Ureter (tissue), 1 donor: ENCODE measurements at regions not wholly inside any gene's neighbourhood (a gene's known extent, or its start where the extent isn't known, plus 50 kb on each side); places are given as distances from the start of the nearest gene placed in this dataset.
"Not testable (repeated sequence)": the region's sequence is repeated elsewhere in the genome, so short reads cannot be mapped to it uniquely, and the experiment has no call there.

Source experiments
- DNase-seq: peaks from one replicate; pipeline ENCODE4 v3.0.0-alpha.2; 2020; ENCODE audit warnings: low spot score
- donor health status: DM: yes; HTN: yes; CAD: no.

DNA sequence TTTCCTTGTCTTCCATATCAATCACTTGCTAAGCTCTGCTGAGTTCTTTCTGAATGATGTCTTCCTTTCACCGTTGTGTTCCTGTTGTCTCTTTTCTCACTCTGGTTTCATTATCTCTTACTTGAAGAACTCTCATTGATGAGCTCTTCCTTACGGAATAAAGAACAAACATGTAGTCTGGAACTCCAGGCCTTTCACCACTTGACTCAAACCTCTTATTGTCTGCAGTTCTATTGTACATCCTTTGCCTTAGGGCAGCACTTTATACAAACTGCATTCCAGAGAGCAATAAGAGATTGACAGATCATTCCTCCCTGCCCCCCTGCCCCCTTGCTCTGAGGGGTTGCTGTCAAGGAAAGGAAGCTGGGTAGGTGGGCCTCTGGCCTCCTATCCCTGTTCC, 517.4 kb downstream of the TMEM135 start:
- no peak for DNase-seq

- DNase-seq = no peak
Observed at GRCh38 chr11:87548797-87549196, 511.1 kb downstream of the TMEM135 start.

- DNase-seq = no peak
Observed at GRCh38 chr11:87545858-87546257, 508.1 kb downstream of the TMEM135 start.

GRCh38 chr11:87539596-87539995, 501.9 kb downstream of the TMEM135 start:
- DNase-seq = no peak

DNA sequence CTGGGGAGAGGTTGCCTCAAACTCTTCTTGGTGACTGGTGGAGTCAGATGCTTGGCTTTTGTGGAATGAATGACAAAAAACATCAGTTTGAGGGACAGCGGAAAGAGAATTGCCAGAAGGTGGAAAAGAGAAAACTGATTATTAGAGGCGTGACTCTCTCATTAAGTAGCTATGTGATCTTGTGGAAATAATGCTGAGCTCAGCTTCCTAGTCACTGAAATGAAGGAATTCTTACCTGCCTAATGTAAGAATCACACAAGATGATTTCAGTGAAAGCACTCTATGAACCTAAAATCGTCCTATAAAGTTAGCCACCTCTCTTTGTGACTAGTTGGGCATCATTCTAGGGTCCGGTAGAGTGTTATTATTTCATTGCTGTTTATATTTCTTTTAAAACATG, 498.8 kb downstream of the TMEM135 start:
- DNase-seq = no peak

DNA sequence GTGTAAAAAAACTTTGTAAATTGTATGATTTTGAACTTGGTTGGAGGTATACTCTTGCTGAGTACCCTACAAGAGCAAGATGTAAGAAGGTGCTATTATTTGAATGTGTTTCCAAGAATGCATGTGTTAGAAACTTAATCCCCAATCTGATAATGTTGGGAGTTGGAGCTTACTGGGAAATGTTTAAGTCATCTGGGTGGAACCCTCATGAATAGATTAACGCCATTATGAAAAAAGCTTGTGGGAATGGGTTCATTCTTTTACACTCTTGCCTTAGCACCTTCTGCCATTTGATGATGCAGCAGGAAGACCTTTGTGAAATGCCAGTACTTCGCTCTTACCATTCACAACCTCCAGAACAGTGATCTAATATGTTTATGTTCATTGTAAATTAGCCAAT, 498.3 kb downstream of the TMEM135 start:
- DNase-seq = no peak

DNA sequence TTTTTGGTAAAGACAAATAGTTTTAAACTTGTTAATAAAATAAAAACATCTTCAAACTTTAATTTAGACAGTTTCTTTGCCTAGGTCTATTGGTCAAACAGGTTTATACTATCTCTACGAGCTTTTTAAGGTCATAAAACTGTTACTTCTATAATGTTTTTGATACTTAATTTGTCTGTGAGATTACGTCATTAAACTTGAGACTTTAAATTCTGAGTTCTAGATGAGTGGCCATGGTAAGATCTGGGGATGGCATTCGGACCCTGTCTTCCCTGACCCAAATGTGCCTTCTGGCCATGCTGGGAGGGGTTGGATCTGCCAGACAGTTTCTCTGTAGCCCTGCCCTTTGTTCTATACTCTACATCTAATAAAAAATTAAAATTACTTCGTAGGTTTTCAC, 497.8 kb downstream of the TMEM135 start:
- DNase-seq = no peak

GRCh38 chr11:87531835-87532234, 494.1 kb downstream of the TMEM135 start:
- not testable (repeated sequence) for DNase-seq

DNA sequence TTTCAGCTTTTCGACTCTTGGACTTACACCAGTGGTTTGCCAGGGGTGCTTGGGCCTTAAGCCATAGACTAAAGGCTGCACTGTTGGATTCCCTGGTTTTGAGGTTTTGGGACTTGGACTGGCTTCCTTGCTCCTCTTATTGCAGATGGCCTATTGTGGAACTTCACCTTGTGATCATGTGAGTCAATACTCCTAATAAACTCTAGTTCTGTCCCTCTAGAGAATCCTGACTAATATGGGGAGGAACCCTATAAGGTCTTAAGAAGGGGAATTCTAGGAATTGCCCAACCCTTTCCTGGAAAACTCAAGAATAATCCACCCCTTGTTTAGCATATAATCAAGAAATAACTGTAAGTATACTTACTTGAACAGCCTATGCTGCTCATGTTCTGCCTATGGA, 491.8 kb downstream of the TMEM135 start:
- no peak for DNase-seq

- no peak for DNase-seq
Observed at GRCh38 chr11:87528752-87529151, 491.0 kb downstream of the TMEM135 start.

DNA sequence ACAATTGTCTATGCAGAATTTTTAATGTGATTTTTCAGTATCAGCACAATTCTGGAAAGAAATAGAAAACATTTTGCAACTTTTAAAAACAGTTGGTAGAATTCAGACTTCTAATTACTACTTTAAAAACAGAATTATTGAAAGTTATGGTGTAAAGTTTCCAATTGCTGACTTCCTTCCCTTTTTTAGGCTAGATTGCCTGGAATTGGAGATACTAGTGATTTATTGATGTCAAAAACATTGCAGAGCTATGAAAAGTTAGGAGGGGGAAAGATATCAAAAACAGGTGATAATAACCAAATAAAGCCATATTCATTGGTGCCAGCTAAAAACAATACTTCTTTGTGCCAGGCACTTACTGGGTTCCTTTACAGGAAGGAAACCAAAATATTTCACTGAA, 485.5 kb downstream of the TMEM135 start:
- DNase-seq = no peak

DNA sequence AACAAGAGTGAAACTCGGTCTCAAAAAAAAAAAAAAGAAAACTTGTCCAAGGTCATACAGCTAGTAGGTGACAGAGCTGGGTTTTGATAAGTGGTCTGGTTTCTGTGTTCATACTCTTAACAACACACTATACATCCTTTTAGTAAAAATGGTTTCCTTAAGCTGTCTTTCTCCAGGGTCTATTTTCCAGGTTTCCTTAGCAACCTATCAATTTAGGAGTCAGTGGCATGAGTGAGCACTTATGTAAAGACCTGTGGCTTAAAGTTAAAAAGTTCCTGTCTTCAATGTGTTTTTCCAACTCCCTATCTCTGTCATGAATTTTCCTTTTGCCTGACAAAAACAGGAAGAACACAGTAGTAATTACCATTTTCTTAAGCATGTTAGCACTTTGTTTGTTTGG, 480.5 kb downstream of the TMEM135 start:
- DNase-seq = no peak

DNA sequence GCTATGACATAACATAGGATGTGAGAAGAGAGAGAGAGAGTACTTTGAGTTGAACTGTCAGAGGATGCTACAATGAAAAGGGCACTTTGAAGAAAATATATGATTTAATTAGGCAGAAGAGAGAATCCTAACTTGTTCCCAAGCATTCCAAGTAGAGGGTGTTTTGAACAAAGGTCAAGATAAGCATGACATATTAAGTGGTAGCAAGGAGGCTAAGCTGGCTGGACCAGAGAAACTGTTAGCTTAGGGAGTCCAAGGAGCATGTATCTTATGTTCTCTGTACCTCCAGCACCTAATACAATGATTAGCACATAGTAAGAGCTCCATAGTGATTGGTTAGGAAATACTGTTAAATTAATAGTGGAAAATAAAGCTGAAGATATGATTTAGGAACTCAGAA, 479.6 kb downstream of the TMEM135 start:
- no peak for DNase-seq

DNA sequence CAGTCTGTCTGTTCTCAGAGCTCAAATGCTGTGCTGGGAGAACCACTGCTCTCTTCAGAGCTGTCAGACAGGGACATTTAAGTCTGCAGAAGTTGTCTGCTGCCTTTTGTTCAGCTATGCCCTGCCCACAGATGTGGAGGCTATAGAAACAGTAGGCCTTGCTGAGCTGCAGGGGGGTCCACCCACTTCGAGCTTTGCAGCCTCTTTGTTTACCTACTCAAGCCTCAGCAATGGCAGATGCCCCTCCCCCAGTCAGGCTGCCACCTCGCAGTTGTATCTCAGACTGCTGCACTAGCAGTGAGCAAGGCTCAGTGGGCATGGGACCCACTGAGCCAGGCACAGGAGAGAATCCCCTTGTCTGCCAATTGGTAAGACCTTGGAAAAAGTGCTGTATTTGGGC, 470.0 kb downstream of the TMEM135 start:
- not testable (repeated sequence) for DNase-seq

DNA sequence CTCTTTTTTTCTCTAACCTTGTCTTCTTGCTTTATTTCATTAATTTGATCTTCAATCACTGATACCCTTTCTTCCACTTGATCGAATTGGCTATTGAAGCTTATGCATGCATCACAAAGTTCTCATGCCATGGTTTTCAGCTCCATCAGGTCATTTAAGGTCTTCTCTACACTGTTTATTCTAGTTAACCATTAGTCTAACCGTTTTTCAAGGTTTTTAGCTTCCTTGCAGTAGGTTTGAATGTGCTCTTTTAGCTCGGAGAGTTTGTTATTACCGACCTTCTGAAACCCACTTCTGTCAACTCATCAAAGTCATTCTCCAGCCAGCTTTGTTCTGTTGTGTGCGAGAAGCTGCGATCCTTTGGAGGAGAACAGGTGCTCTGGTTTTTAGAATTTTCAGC, 469.2 kb downstream of the TMEM135 start:
- DNase-seq = not testable (repeated sequence)

GRCh38 chr11:87501388-87501787, 463.7 kb downstream of the TMEM135 start:
- DNase-seq = no peak

DNA sequence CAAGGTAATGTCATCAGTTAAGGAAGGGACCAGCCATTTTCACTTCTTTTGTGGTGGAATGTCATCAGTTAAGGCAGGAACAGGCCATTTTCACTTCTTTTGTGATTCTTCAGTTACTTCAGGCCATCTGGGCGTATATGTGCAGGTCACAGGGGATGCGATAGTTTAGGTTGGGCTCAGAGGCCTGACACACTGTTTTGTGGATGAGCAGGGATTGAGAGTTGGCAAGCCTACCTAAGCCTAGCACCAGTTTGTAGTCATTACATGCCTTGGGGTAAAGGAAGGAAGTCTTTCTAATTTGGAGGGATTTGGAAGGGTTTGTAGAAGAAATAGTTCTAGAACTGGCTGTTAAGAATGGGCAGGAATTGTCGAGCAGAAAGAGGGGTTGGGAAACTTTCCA, 457.2 kb downstream of the TMEM135 start:
- DNase-seq = not testable (repeated sequence)

DNA sequence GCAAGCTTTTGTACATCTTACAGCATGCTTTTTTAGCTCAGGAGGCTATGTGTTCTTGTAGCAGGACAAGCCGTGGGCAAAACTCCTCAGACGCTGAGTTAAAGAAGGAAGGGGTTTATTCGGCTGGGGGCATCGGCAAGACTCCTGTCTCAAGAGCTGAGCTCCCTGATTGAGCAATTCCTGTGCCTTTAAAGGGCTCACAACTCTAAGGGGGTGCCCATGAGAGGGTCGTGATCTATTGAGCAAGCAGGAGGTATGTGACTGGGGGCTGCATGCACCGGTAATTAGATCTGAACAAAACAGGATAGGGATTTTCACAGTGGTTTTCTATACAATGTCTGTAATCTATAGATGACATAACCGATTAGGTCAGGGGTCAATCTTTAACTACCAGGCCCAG, 456.3 kb downstream of the TMEM135 start:
- DNase-seq = not testable (repeated sequence)

GRCh38 chr11:87493516-87493915, 455.8 kb downstream of the TMEM135 start:
- no peak for DNase-seq

DNA sequence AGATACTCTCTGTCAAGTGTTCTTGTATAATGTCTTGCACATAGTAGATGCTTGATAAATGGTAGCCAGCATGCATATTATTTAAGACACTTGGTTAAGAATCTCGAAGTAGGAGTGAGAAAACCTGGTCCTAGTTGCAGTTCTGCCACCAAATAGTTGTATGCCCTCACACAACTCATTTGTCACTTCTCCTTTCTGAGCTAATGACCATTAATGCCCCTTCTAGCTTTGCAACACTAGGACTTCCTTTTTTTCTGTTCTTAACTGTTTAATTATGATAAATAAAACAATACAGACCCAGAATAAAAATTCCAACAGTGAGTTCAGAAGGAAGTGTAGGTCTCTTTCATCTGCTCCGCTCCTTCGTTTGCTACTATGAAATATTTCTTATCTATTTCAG, 453.6 kb downstream of the TMEM135 start:
- DNase-seq = no peak

GRCh38 chr11:87490671-87491070, 452.9 kb downstream of the TMEM135 start:
- DNase-seq = no peak

DNA sequence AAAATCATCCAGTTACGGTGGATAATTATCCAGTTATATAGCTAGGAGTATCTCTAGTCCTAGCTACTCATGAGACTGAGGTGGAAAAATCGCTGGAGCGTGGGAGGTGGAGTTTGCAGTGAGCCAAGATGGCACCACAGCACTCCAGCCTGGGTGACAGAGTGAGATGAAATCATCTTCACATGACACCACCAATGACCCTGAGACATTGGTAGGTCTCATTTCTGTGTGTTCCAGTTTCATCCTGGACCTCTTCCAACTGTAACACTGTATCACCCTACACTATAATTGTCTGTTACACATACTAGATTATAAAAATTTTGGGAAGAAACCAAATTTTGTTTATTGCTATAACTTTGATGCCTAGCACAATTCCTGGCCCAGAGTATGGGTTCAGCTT, 446.8 kb downstream of the TMEM135 start:
- no peak for DNase-seq

DNA sequence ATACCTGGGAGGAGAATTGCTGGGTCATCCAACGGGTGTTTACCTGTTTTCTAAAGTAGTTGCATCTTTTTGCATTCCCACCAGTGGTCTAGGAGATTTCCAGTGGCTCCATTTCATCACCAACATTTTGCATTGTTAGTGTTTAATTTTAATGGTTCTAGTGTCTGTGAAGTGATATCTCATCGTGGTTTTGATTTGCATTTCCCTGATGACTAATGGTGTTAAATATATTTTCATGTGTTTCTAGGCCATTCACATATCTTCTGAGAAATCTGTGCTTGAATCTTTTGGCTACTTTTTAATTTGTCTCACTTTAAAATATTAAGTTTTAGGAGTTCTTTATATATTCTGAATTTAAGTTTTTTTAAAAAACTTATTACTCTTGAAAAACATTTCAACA, 439.6 kb downstream of the TMEM135 start:
- no peak for DNase-seq

GRCh38 chr11:87473174-87473573, 435.4 kb downstream of the TMEM135 start:
- DNase-seq = no peak

DNA sequence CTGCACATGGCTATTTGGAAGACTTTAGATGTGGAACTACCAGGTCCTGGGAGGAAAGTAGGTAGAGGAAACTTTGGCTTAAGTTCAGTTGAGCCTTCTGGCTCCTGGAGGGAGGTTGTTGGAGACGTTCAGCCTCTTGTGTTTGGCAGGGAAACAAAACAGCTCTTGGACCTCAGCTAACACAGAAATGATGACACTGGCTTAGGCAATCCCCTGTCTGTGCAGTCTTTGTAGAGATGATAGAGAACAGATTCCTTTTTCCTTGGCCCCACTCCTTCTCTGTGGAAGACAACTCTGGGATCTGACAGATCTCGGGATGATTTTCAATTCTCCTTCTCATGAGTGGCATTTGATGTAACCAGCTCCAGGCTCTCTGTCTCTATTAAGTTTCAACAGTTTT, 428.5 kb downstream of the TMEM135 start:
- DNase-seq = no peak
